Thymus (tissue), 11 donors: ENCODE measurements at regions not wholly inside any gene's neighbourhood (a gene's known extent, or its start where the extent isn't known, plus 50 kb on each side); places are given as distances from the start of the nearest gene placed in this dataset.

Experiments used
- DNase-seq, 9 donors: peaks; one replicate each; pipeline ENCODE4 v3.0.0-alpha.2; 2013; ENCODE audit warnings: low spot score in 9 of 9, low read depth in 6 of 9, missing footprints in 1 of 9
- H3K27ac ChIP-seq, 2 donors: one replicate each; pipeline ENCODE4 v1.5.1; 2013; ENCODE audit warnings: control low read depth in 1 of 2, low read depth in 1 of 2, low read length in 1 of 2, mild to moderate bottlenecking in 1 of 2, moderate library complexity in 1 of 2
- H3K27me3 ChIP-seq, 2 donors: one replicate each; pipeline ENCODE4 v1.5.1; 2013; ENCODE audit warnings: low read length in 1 of 2; ENCODE audit not compliant: control insufficient read depth in 2 of 2, insufficient read depth in 1 of 2
- H3K36me3 ChIP-seq, 2 donors: one replicate each; pipeline ENCODE4 v1.5.1; 2013; ENCODE audit warnings: low read length in 1 of 2, mild to moderate bottlenecking in 1 of 2, moderate library complexity in 1 of 2; ENCODE audit not compliant: control insufficient read depth in 2 of 2, insufficient read depth in 2 of 2
- H3K4me1 ChIP-seq, 2 donors: one replicate each; pipeline ENCODE4 v1.5.1; 2013; ENCODE audit warnings: low read length in 2 of 2; ENCODE audit not compliant: control insufficient read depth in 2 of 2, insufficient read depth in 2 of 2
- H3K4me3 ChIP-seq, 2 donors: one replicate each; pipeline ENCODE4 v1.5.1; 2013; ENCODE audit warnings: low read length in 2 of 2, control low read depth in 1 of 2, mild to moderate bottlenecking in 1 of 2
- H3K9me3 ChIP-seq, 2 donors: one replicate each; pipeline ENCODE4 v1.5.1; 2013; ENCODE audit warnings: low read length in 1 of 2, mild to moderate bottlenecking in 1 of 2; ENCODE audit not compliant: control insufficient read depth in 2 of 2, insufficient read depth in 1 of 2
- WGBS: extraction: QIAGEN DNeasy Blood & Tissue Kit; methylation state at CpG from one replicate; pipeline ENCODE4 v1.1.7; 2013; 5-methylcytosine and 5-hydroxymethylcytosine counted together
- donor health status: healthy.

GRCh38 chr19:29120466-29120865 lies 92.5 kb downstream of the UQCRFS1 start:
- Histone ChIP-seq H3K27me3 (no peaks in the 10 kb centered on the region), H3K4me1 (no peaks in the 10 kb centered on the region), H3K36me3 (no peaks in the 10 kb centered on the region), H3K9me3 (peaks cover 0 to 6% of the 10 kb centered on the region in 2 donors), H3K4me3 (no peak overlapping the region), H3K27ac (no peak overlapping the region)
- WGBS = 86% methylated on average over 6 of the region's 6 CpGs
- DNase-seq = no peak

DNA sequence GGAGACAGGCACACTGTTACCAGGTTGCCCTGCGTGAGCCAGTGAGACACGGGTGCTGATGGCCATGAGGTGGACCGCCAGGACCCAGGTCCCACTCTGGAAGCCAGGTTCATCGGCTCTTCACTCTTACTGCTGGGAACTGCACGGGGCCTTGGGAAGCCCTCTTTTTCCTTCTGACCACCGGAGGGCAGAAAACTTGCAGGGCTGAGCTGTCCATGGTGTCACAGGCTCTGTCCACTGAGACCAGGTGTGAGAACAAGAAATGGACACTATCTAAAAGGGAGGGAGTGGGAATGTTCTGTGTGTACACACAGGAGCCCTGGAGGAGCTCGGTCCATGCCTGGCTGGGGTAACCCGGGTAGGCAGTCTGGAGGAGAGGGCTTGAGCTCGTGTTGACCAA lies 93.4 kb downstream of the UQCRFS1 start:
- Histone ChIP-seq H3K27me3 (no peaks in the 10 kb centered on the region), H3K36me3 (no peaks in the 10 kb centered on the region), H3K4me3 (no peak overlapping the region), H3K9me3 (peaks cover 0 to 6% of the 10 kb centered on the region in 2 donors), H3K4me1 (no peaks in the 10 kb centered on the region), H3K27ac (no peak overlapping the region)
- WGBS = 67% methylated on average over 9 of the region's 9 CpGs
- no peak for DNase-seq

DNA sequence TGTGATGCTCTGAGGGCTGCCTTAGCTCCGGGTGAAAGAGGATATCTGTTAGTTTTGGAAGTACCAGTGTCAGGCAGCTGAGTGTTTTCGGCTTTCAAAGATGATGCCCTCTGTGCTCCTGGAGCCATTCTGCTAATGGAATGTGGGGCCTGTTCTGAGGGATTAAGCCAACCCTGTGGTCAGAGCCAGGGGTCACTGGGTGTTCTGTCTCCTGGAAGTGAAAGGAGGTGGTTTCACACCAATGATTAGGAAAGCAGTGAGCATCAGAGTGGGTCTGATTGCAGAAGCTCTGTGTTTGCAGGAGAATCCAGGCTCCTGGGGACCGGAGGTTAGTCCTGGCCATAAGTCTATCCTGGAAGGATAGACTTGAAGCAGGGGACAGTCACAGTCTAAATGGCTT lies 94.6 kb downstream of the UQCRFS1 start:
- Histone ChIP-seq H3K36me3 (no peaks in the 10 kb centered on the region), H3K4me1 (no peaks in the 10 kb centered on the region), H3K4me3 (no peak overlapping the region), H3K27ac (no peak overlapping the region), H3K27me3 (no peaks in the 10 kb centered on the region), H3K9me3 (peaks cover 0 to 3% of the 10 kb centered on the region in 2 donors)
- DNase-seq = no peak
- 58% methylated on average over 3 of the region's 3 CpGs for WGBS

DNA sequence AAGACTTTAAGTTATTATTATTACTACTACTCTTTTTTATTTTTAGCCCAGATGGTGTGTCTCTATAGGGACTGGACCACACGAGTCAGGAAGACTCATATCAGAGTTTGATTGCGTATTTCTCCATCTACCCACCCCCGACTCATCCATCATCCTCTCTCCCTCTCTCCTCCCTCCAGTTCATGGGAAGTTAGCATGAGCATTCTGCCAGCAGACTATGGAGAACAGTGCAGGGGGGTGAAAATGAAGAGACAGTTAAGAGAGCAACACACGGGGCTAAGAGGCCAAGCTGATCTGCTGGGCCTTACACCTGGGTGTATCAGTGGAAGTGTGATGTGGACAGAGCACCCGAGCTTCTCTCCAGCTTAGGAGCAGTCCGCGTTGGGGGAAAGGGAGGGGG lies 95.0 kb downstream of the UQCRFS1 start:
- Histone ChIP-seq H3K36me3 (no peaks in the 10 kb centered on the region), H3K27me3 (no peaks in the 10 kb centered on the region), H3K27ac (no peak overlapping the region), H3K4me1 (no peaks in the 10 kb centered on the region), H3K4me3 (no peak overlapping the region), H3K9me3 (peaks cover 0 to 3% of the 10 kb centered on the region in 2 donors)
- DNase-seq = no peak
- 72% methylated on average over 7 of the region's 7 CpGs for WGBS

DNA sequence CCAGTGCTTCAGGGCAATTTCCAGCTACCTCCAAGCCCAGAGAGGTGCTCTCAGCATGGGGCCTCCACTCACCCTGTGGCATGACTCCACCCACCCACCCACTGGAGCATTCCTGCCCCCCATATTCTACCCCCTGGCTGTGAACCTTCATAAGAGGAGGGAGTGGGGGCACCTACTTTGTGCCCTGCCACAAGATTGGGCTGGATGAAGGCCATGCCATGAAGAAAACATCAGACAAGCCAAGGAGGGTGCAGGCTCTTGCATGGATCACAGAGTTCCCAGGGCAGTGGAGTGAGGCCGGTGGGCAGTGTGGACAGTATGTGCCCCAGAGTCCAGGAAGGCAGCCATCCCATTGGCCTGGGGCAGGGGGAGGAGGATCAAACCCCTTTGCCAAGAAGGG lies 97.8 kb downstream of the UQCRFS1 start:
- 100% methylated on average over 1 of the region's 1 CpG for WGBS
- Histone ChIP-seq H3K9me3 (no peaks in the 10 kb centered on the region), H3K27me3 (no peaks in the 10 kb centered on the region), H3K4me3 (no peak overlapping the region), H3K27ac (no peak overlapping the region), H3K4me1 (no peaks in the 10 kb centered on the region), H3K36me3 (no peaks in the 10 kb centered on the region)
- no peak for DNase-seq

- DNase-seq = no peak
- no peaks in the 10 kb centered on the region for H3K27me3 ChIP-seq
- no peaks in the 10 kb centered on the region for H3K4me1 ChIP-seq
- no peaks in the 10 kb centered on the region for H3K36me3 ChIP-seq
- no peaks in the 10 kb centered on the region for H3K9me3 ChIP-seq
- 93% methylated on average over 9 of the region's 9 CpGs for WGBS
- no peak overlapping the region for H3K27ac ChIP-seq
- H3K4me3 ChIP-seq = no peak overlapping the region
These were observed 99.1 kb downstream of the UQCRFS1 start for GRCh38 chr19:29113838-29114237.

DNA sequence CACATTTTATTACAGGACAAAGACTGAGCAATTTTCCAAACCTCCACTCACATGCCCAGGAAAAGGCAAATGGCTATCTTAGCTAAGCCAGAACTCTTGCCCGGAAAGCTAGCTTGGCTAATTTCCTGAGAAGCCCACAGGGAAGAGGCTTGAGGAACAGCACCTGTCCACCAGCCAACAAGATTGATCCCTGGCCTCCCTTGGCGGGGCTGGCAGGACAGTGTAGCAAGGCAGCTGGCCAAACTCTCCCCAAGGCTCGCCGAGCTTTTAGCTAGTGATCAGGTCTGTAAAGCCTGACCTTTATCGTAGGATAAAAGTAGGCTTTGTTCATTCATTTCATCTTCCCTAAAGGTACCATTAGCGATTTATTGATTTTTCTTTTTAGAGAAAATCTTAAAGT lies 101.4 kb downstream of the UQCRFS1 start:
- DNase-seq = no peak
- no peak overlapping the region for H3K27ac ChIP-seq
- H3K4me1 ChIP-seq = no peaks in the 10 kb centered on the region
- H3K9me3 ChIP-seq = peaks cover 0 to 1% of the 10 kb centered on the region in 2 donors
- no peak overlapping the region for H3K4me3 ChIP-seq
- 81% methylated on average over 6 of the region's 6 CpGs for WGBS
- no peaks in the 10 kb centered on the region for H3K36me3 ChIP-seq
- no peaks in the 10 kb centered on the region for H3K27me3 ChIP-seq

DNA sequence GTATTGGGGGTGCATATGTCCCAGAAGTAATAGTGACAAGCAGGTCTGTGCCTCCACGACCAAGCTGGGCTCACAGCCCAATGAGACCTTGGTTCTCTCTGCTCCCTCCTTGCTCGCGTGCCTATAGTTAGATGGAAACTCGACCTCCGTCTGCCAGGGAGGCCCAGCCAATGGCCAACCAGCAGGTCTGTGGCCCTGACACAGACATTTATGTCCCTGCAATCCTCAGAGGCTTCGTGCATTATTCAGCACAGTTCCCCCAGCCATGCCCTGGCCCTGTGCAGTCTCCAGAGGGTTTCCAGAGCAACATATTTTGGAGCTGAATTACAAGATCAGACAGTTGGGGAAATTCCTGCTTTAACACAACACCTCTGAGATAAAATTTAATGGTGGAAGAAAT lies 105.1 kb downstream of the UQCRFS1 start:
- no peak overlapping the region for H3K27ac ChIP-seq
- H3K9me3 ChIP-seq = peaks cover 0 to 3% of the 10 kb centered on the region in 2 donors
- H3K27me3 ChIP-seq = no peaks in the 10 kb centered on the region
- H3K4me1 ChIP-seq = no peaks in the 10 kb centered on the region
- H3K4me3 ChIP-seq = no peak overlapping the region
- no peaks in the 10 kb centered on the region for H3K36me3 ChIP-seq
- no peak for DNase-seq
- WGBS = 79% methylated on average over 6 of the region's 6 CpGs

- Histone ChIP-seq H3K27me3 (no peaks in the 10 kb centered on the region), H3K36me3 (no peaks in the 10 kb centered on the region), H3K4me3 (no peak overlapping the region), H3K27ac (no peak overlapping the region), H3K4me1 (no peaks in the 10 kb centered on the region), H3K9me3 (peaks cover 0 to 3% of the 10 kb centered on the region in 2 donors)
- WGBS = 87% methylated on average over 7 of the region's 7 CpGs
- no peak for DNase-seq
These were observed 106.5 kb downstream of the UQCRFS1 start for GRCh38 chr19:29106346-29106885.
